Hepatocyte (in vitro differentiated cells): ENCODE measurements at regions not wholly inside any gene's neighbourhood (a gene's known extent, or its start where the extent isn't known, plus 50 kb on each side); places are given as distances from the start of the nearest gene placed in this dataset.

ENCODE experiments used
- DNase-seq: peaks from one replicate; pipeline ENCODE4 v3.0.0-alpha.2; 2016; ENCODE audit warnings: low spot score
- H2AFZ ChIP-seq: fragments of 200-600 bp; sonication (generic); 2 replicates; pipeline ENCODE4 v1.6.0; 2016; ENCODE audit warnings: antibody characterized with exemption, mild to moderate bottlenecking
- H3K27ac ChIP-seq: fragments of 200-600 bp; sonication (generic); 2 replicates; pipeline ENCODE4 v1.5.1; 2016; ENCODE audit warnings: mild to moderate bottlenecking
- H3K27me3 ChIP-seq: fragments of 200-600 bp; sonication (generic); 2 replicates; pipeline ENCODE4 v1.6.1; 2016
- H3K36me3 ChIP-seq: fragments of 200-600 bp; sonication (generic); replicated peaks from 2 replicates; pipeline ENCODE4 v1.5.1; 2016; ENCODE audit warnings: low read depth; ENCODE audit not compliant: insufficient read depth
- H3K4me1 ChIP-seq: fragments of 200-600 bp; sonication (generic); 2 replicates; pipeline ENCODE4 v1.5.1; 2016; ENCODE audit warnings: mild to moderate bottlenecking, moderate library complexity; ENCODE audit not compliant: insufficient read depth
- H3K4me2 ChIP-seq: fragments of 200-600 bp; sonication (generic); 2 replicates; pipeline ENCODE4 v1.6.0; 2016
- H3K4me3 ChIP-seq: fragments of 200-600 bp; sonication (generic); 2 replicates; pipeline ENCODE4 v1.5.1; 2016; ENCODE audit warnings: mild to moderate bottlenecking
- H3K79me2 ChIP-seq: fragments of 200-600 bp; sonication (generic); 2 replicates; pipeline ENCODE4 v1.6.0; 2017; ENCODE audit warnings: mild to moderate bottlenecking
- H3K9me2 ChIP-seq: fragments of 200-600 bp; sonication (generic); replicated peaks from 2 replicates; pipeline ENCODE4 v1.6.0; 2017; ENCODE audit warnings: mild to moderate bottlenecking; ENCODE audit not compliant: insufficient read depth
- H3K9me3 ChIP-seq: fragments of 200-600 bp; sonication (generic); 2 replicates; pipeline ENCODE4 v1.5.1; 2016; ENCODE audit warnings: low read depth, mild to moderate bottlenecking
- H4K20me1 ChIP-seq: fragments of 200-600 bp; sonication (generic); 2 replicates; pipeline ENCODE4 v1.6.0; 2016; ENCODE audit warnings: mild to moderate bottlenecking; ENCODE audit not compliant: insufficient read depth, poor library complexity, severe bottlenecking
- EZH2 ChIP-seq: fragments of 200-600 bp; sonication (generic); IDR thresholded peaks from 2 replicates; pipeline ENCODE4 v1.6.1; 2016; ENCODE audit warnings: antibody characterized with exemption, mild to moderate bottlenecking, borderline replicate concordance
- EZH2phosphoT487 ChIP-seq: fragments of 200-600 bp; sonication (generic); IDR thresholded peaks from one replicate; pipeline ENCODE4 v1.6.1; 2018; ENCODE audit warnings: antibody characterized with exemption, mild to moderate bottlenecking, low read depth, moderate library complexity; ENCODE audit not compliant: unreplicated experiment, severe bottlenecking
- WGBS: methylation state at CpG from one replicate; pipeline ENCODE4 v1.1.6; 2016; ENCODE audit warnings: low lambda C conversion rate; ENCODE audit errors: missing lambda C conversion rate; 5-methylcytosine and 5-hydroxymethylcytosine counted together
- TF ChIP-seq, protein P1 (sequence below): fragments of 200-600 bp; sonication (generic); IDR thresholded peaks from 2 replicates; pipeline ENCODE4 v1.5.1; 2016; ENCODE audit warnings: antibody characterized with exemption, mild to moderate bottlenecking; ENCODE audit not compliant: poor library complexity

- Histone ChIP-seq H2AFZ (no peak overlapping the region), H3K9me2 (no peaks in the 10 kb centered on the region), H3K27ac (no peak overlapping the region), H3K79me2 (no peaks in the 10 kb centered on the region), H4K20me1 (no peaks in the 10 kb centered on the region), H3K36me3 (no peaks in the 10 kb centered on the region), H3K4me3 (no peak overlapping the region), H3K9me3 (no peaks in the 10 kb centered on the region), H3K4me2 (no peak overlapping the region), H3K4me1 (no peaks in the 10 kb centered on the region), H3K27me3 (no peaks in the 10 kb centered on the region)
- WGBS: 88% methylated on average over 6 of the region's 6 CpGs
- TF ChIP-seq, protein P1, sequence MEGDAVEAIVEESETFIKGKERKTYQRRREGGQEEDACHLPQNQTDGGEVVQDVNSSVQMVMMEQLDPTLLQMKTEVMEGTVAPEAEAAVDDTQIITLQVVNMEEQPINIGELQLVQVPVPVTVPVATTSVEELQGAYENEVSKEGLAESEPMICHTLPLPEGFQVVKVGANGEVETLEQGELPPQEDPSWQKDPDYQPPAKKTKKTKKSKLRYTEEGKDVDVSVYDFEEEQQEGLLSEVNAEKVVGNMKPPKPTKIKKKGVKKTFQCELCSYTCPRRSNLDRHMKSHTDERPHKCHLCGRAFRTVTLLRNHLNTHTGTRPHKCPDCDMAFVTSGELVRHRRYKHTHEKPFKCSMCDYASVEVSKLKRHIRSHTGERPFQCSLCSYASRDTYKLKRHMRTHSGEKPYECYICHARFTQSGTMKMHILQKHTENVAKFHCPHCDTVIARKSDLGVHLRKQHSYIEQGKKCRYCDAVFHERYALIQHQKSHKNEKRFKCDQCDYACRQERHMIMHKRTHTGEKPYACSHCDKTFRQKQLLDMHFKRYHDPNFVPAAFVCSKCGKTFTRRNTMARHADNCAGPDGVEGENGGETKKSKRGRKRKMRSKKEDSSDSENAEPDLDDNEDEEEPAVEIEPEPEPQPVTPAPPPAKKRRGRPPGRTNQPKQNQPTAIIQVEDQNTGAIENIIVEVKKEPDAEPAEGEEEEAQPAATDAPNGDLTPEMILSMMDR: no peak
- no peak for TF ChIP-seq EZH2
- no peak for TF ChIP-seq EZH2phosphoT487
- no peak for DNase-seq
Observed at GRCh38 chr9:118871531-118871930, 497.7 kb downstream of the BRINP1 start.

DNA sequence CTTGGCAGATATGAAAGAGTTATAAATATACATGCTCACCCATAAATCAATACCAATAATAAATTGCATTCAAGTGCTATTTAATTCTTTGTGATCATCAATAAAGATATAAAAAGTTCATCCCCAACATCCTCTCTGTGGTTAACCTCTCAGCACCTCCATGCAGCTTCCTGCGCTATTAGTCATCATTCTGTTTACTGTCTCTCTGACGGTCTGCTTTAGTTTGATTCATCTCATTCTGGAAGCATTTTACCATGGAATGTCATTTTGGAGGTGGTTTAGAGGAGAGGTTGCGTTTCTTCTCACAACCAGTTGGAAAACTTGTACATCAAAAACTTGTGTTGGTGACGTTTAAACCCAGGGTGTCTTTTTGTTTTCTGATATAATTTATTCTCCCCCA lies 486.6 kb downstream of the BRINP1 start:
- Histone ChIP-seq H3K27ac (no peak overlapping the region), H3K4me2 (no peak overlapping the region)

DNA sequence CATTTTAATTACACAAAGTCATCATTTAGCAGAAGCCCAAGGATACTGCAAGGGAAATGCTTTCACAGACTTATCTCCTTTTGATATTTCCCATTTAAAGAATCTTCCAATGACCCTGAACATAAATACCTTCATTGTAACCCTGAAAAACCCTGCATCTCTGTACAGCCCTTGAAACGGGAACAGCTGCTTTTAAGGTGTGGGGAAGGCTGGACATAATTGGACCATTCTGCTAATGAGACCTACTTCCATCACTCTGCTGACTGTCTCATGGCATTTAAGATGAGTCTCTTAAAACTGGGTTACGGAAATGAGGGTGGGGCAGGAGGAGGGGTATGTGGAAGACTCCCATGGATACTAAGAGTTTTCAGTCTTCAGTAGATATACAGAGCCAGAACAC lies 485.8 kb downstream of the BRINP1 start:
- Histone ChIP-seq H3K27ac (no peak overlapping the region), H4K20me1 (no peaks in the 10 kb centered on the region), H3K36me3 (no peaks in the 10 kb centered on the region), H2AFZ (no peak overlapping the region), H3K4me1 (no peaks in the 10 kb centered on the region), H3K79me2 (no peaks in the 10 kb centered on the region), H3K4me3 (no peak overlapping the region), H3K9me3 (no peaks in the 10 kb centered on the region), H3K27me3 (no peaks in the 10 kb centered on the region), H3K9me2 (no peaks in the 10 kb centered on the region), H3K4me2 (no peak overlapping the region)
- no peak for DNase-seq
- TF ChIP-seq, protein P1: no peak
- TF ChIP-seq EZH2 (no peak), EZH2phosphoT487 (no peak)
- whole genome bisulfite sequencing: 85% methylated on average over 2 of the region's 2 CpGs

More for the DNA sequence above, 486.6 kb downstream of the BRINP1 start:
- TF ChIP-seq, protein P1: no peak
- TF ChIP-seq EZH2phosphoT487: no peak
- no peak for TF ChIP-seq EZH2
- Histone ChIP-seq H3K9me2 (no peaks in the 10 kb centered on the region), H2AFZ (no peak overlapping the region), H3K9me3 (no peaks in the 10 kb centered on the region), H3K4me1 (no peaks in the 10 kb centered on the region), H3K27me3 (no peaks in the 10 kb centered on the region), H3K79me2 (no peaks in the 10 kb centered on the region), H3K4me3 (no peak overlapping the region), H3K36me3 (no peaks in the 10 kb centered on the region), H4K20me1 (no peaks in the 10 kb centered on the region)
- 63% methylated on average over 4 of the region's 4 CpGs for WGBS
- no peak for DNase-seq

DNA sequence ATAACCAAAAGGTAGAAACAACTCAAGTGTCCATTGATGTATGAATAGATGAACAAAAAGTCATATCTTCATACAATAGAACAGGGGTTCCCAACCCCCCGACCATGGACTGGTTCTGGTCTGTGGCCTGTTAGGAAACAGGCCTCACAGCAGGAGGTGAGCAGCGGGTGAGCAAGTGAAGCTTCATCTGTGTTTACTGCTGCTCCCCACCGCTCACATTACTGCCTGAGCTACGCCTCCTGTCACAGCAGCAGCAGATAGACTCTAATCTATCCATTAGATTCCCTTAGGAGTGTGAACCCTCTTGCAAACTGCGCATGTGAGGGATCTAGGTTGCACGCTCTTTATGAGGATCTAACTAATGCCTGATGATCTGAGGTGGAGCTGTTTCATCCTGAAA lies 478.0 kb downstream of the BRINP1 start:
- no peaks in the 10 kb centered on the region for H3K79me2 ChIP-seq
- H4K20me1 ChIP-seq: no peaks in the 10 kb centered on the region
- no peaks in the 10 kb centered on the region for H3K27me3 ChIP-seq
- H2AFZ ChIP-seq: no peak overlapping the region
- no peaks in the 10 kb centered on the region for H3K9me3 ChIP-seq
- TF ChIP-seq EZH2 (no peak), EZH2phosphoT487 (no peak)
- TF ChIP-seq, protein P1: no peak
- no peak overlapping the region for H3K4me3 ChIP-seq
- 83% methylated on average over 6 of the region's 6 CpGs for WGBS
- no peaks in the 10 kb centered on the region for H3K36me3 ChIP-seq
- no peak for DNase-seq
- no peak overlapping the region for H3K27ac ChIP-seq
- no peaks in the 10 kb centered on the region for H3K9me2 ChIP-seq
- no peak overlapping the region for H3K4me2 ChIP-seq
- H3K4me1 ChIP-seq: no peaks in the 10 kb centered on the region
